Retina (tissue), 1 donor: ENCODE measurements at regions not wholly inside any gene's neighbourhood (a gene's known extent, or its start where the extent isn't known, plus 50 kb on each side); places are given as distances from the start of the nearest gene placed in this dataset.
"Not testable (repeated sequence)": the region's sequence is repeated elsewhere in the genome, so short reads cannot be mapped to it uniquely, and the experiment has no call there.

Experiments
- DNase-seq: peaks from one replicate; pipeline ENCODE4 v3.0.0-alpha.2; 2016

- no peak for DNase-seq
Measured at GRCh38 chrX:99073551-99073950, 1336.5 kb downstream of the PCDH19 start.

GRCh38 chrX:99051639-99052038 is 1358.4 kb downstream of the PCDH19 start:
- DNase-seq, result no peak

GRCh38 chrX:99033226-99033901 is 1376.7 kb downstream of the PCDH19 start:
- DNase-seq, result no peak

GRCh38 chrX:99010957-99011356 is 1399.1 kb downstream of the PCDH19 start:
- DNase-seq, result no peak

GRCh38 chrX:99001286-99001685 is 1408.8 kb downstream of the PCDH19 start:
- no peak for DNase-seq

- no peak for DNase-seq
Measured at GRCh38 chrX:98962996-98963395, 1447.1 kb downstream of the PCDH19 start.

- no peak for DNase-seq
Measured at GRCh38 chrX:98956014-98956413, 1454.1 kb downstream of the PCDH19 start.

GRCh38 chrX:98939456-98939855 is 1470.6 kb downstream of the PCDH19 start:
- DNase-seq, result no peak

- no peak for DNase-seq
Measured at GRCh38 chrX:98931216-98931615, 1478.9 kb downstream of the PCDH19 start.

GRCh38 chrX:98924511-98924910 is 1485.6 kb downstream of the PCDH19 start:
- DNase-seq, result no peak

- no peak for DNase-seq
Measured at GRCh38 chrX:98897191-98897590, 1512.9 kb downstream of the PCDH19 start.

GRCh38 chrX:98850639-98851038 is 1559.4 kb downstream of the PCDH19 start:
- DNase-seq, result not testable (repeated sequence)
